Skeletal muscle cell (primary cell): ENCODE measurements at regions not wholly inside any gene's neighbourhood (a gene's known extent, or its start where the extent isn't known, plus 50 kb on each side); places are given as distances from the start of the nearest gene placed in this dataset.

Experiments
- DNase-seq: peaks from one replicate; pipeline ENCODE4 v3.0.0-alpha.2; 2010; ENCODE audit warnings: low read depth
- H3K4me3 ChIP-seq: 2 replicates; pipeline ENCODE4 v1.5.1; 2011; ENCODE audit warnings: low read depth, mild to moderate bottlenecking, control low read depth, low read length, moderate library complexity

DNA sequence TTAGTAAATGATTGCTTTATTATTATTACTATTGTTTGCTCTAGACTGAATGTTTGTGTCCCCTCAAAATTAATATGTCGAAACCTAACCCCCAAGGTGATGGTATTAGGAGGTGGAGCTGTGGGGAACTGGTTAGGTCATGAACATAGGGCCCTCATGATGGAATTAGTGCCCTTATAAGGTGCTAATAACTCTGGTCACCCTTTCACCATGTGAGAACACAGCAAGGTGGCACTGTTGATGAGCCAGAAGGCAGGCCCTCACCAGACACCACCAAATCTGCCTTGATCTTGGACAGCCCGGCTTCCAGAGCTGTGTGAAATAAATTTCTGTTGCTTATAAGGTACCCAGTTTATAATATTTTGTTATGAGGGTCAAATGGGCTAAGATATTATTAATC, 95.8 kb downstream of the BDNF start:
- DNase-seq, result no peak
- no peak overlapping the region for H3K4me3 ChIP-seq

DNA sequence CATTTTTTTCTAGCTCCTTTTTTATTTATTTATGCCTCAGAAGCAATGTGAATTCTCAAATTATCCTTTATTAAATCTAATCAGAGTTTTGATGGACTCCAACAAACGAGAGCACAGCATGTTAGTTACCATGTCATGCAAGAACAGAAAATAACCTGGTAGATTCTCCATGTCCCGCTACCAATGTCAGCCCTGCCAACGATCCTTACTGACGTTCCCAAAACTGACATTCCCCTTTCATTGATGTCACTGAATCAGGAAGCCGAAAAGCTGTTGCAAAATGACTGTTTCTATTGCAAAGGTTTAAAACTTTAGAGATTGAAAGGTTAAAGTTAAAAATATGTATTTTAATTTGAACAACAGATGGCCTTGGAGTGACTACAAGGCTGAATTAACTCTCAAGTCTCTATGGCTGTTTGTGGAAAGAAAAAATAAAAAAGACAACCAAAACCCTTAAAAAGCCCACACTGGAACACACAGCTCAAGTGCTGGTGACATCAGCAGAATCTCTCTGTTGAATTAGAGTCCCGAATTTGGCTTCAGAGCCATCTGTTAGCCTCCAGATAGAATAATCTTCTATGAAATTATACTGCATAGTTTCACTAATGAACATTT, 96.8 kb downstream of the BDNF start:
- no peak overlapping the region for H3K4me3 ChIP-seq
- no peak for DNase-seq

DNA sequence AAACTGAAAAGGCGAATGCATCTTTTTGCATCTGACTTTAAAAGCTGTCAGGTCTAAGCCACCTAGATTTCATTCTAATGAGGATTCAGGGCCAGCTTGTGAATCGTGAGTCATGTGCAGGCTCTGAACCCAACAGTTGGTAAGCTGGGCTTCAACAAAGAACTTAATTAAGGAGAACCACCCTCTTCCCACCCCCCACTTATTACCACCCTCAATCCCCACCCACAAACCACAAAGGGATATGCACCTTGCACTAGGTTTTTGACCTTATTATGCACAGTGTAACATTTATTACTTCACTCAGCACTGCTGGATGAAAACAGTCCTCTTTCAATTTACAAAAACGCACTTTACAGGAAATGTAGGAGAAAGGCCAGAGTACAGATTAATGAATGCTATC, 94.1 kb upstream of the LIN7C start:
- DNase-seq, result no peak
- H3K4me3 ChIP-seq, result no peak overlapping the region

DNA sequence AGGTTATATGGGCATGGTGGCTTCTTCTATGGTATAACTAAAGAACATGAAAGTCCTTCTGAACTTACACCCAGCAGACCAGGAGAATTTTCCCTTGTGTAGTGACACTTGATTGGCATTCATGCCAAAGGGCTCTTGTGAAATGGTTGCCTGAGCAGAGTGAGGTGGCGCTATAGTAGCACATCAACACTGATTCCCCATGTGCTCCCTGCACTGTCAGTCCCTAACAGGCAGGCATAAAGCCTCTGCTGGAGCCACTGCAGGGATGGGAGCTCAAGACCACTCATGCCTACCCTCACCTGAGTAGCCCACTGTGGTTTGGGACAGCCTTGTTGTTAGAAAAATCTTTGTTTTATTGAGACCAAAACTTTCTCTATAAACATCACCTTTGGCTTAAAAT, 92.6 kb upstream of the LIN7C start:
- no peak for DNase-seq
- no peak overlapping the region for H3K4me3 ChIP-seq

DNA sequence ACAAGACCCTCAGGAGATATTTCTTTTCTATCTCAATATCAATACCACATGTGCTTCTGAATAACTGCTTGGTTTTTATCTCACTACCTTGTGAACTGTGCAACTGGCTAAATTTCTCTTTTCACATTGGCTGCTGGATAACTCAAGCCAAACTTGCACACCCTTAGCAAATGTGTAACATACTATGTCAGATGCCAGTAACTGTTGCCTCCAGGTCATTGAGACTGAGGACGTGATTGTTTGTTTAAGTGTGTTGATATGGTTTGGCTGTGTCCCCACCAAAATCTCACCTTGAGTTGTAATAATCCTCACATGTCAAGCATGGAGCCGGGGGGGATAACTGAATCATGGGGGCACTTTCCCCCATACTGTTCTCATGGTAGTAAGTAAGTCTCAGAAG, 90.2 kb upstream of the LIN7C start:
- H3K4me3 ChIP-seq, result no peak overlapping the region
- no peak for DNase-seq

DNA sequence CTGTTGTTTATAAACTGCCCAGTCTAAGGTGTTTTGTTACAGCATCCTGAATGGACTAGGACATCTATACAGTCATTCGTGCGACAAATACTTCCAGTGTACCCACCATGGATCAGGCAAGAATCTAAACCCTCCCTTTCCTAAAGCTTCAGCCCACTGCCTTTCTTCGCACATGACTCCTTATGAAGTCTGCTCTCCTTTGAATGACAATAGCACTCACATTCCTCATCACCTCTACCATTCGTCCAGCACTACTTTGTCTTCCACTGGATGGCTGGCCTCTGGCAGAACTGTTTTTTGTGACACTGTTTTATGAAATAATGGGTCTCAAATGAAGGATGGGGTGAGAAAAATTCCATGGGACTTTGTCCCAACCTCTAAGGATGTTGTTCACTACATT, 89.8 kb upstream of the LIN7C start:
- DNase-seq, result no peak
- H3K4me3 ChIP-seq, result no peak overlapping the region

DNA sequence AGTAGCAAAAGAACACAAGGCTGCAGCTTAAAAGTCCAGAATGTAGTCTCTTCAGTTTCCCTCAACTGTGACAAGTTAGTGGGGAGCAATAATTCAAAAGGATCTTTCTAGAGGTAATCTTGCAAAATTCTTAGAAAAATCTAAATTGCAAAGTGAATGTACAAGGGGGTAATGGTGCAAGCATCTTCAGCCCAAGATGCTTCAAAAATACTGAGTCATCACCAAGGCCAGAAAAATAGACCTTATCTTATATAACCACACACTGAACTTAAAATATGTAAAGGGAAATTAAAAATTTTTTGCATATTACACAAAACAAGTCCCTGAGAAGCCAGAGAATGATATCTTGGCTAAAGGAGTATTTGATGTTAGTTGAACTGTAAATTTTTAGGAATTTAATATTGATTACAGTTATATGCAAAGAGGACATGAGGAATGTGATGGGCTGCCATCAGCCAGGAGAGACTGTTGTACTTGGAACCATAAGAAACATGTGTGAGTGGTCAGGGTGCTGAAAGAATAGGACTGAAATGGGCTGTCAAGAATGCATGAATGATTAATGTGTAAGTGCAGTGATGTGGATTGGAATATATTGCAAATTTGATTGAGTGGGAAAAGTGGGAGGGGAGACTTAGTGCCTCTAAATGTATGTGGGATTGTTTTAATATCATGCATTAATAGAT, 85.7 kb upstream of the LIN7C start:
- H3K4me3 ChIP-seq, result no peak overlapping the region
- DNase-seq, result no peak

DNA sequence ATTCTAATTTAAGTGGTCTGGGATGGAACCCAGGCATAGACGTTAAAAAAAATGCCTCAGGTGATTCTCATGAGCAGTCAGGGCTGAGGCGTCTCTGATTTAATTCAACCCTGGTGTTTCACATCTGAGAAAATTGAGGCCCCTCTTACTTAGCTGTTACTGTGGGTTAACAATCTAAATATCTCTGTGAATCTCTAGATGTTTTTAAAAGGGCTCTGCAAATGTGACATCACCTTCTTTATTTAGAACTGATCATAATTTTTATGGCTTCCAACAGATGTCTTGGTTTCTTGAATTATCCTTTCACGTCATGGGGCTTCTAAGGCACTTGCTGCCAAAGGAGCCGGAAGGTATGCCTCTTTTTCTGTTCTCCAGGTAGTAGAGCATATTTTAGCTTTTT, 76.1 kb upstream of the LIN7C start:
- DNase-seq, result no peak
- no peak overlapping the region for H3K4me3 ChIP-seq

DNA sequence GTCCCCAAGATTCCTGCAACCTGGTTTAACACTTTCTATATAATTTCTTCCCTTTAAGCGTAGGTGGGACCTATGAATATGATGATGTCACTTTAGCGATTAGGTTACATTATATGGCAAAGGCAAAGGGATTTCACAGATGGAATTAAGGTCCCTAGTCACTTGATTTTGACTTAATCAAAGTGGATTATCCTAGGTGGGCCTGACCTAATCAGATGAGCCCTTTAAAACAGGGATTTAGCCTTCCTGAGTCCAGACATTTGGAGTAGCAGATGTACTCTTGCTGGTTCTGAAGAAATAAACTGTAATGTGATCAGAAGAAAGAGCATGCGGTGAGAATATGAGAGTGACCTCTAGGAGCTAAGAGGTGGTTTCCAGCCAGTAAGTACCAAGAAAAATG, 67.8 kb upstream of the LIN7C start:
- DNase-seq, result no peak
- H3K4me3 ChIP-seq, result no peak overlapping the region

DNA sequence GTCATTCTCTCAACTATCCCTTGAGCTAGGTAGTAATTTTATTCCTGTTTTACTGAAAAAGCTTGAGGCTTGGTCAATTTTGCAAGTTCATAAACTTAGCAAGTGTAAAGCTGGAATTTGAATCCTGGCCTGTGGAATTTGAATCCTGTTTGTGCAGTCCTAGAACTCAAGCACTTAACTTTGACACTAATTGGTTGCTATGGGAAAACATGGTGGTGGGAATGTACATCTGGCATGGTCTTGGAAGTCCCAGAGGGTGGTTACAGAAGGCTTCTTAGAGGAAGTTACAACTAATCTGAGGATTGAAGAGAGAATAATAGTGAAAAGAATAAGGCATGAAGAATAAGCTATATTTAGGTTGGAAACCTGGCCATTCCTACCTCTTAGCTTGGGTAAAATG, 66.5 kb upstream of the LIN7C start:
- H3K4me3 ChIP-seq, result no peak overlapping the region
- no peak for DNase-seq

DNA sequence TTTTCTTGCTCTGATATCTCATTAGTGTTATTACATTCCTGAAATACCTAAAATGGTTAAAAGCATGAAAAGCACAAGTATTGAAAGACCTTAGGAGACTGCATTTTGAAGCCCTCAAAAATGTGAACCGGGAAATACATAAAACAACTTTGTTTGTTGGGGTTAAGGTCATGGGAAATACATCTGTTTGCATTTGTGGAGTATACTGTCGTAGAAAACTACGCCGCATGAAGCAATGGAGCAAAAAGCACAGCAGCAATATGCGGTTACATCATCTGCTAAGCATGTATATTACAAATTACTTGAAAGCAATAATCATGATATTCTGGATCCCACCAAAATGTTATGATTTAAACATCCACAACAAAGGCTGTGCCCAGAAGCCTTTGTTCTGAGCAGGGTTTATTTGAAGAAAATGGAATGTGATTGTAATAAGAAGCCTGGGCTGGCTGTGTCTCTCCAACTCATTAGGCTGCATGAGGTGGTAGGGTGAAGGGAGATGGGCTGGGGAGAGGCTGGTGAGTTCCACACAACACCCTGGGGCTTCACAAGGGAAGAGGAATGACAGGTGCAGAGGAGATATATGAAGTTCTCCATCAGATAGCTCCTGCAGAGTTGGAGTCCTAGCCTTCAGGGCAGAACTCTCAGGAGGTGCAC, 64.7 kb upstream of the LIN7C start:
- no peak overlapping the region for H3K4me3 ChIP-seq
- DNase-seq, result peak; percentile 64

DNA sequence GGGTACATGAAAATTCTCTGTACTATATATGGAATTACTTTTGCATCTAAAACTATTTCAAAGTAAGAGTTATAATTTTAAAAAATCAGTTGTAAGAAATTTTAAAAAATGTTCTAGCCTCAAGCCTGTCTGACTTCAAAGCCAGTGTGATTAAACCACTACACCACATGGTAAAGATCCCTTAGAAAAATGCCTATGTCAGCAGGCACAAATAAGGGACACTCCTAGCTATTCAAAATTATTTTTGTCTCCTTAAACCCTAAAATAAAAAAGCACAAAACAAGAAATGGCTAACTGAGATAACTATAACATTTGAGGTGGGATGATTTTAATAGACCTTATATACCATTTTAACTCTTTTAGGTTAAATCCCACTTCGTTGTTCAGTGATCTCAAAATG, 64.0 kb upstream of the LIN7C start:
- no peak for DNase-seq
- H3K4me3 ChIP-seq, result no peak overlapping the region

DNA sequence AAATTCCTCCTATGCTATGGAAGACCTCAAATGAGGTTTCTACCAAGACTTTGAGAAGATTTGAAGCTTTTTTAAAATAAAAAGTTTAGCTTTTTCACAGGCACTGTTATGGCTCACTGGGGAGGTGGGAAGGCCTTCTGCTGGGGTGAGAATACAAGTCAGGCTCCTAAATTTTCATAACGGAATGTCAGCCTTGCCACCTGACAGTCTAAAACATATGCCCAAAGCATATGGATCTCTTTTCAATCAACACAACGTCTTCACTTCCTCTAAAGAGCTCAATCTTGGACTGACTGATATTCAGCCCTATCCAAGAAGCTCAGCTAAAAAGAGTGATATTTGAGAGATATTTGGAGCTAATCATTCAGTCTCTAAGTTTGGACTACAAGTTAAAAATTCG, 57.1 kb upstream of the LIN7C start:
- DNase-seq, result no peak
- H3K4me3 ChIP-seq, result no peak overlapping the region

DNA sequence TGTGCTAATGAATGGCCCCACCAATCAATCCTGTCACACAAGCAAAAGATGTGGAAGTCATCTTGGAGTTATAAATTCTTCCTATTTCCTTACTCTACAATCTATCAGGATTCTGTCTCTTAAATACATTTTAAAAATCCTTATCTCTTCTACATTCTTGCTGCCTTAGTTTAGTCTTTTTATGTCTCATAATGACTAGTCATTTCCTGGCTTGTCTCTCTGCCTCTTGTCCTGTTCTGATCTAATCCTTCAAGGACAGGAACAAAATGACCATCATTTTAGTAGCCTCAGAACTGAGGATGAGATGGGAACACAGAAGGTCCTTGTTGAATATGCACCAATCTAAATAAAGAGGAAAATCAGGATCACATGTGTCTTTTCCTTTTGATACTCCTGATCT, 56.6 kb upstream of the LIN7C start:
- H3K4me3 ChIP-seq, result no peak overlapping the region
- no peak for DNase-seq

DNA sequence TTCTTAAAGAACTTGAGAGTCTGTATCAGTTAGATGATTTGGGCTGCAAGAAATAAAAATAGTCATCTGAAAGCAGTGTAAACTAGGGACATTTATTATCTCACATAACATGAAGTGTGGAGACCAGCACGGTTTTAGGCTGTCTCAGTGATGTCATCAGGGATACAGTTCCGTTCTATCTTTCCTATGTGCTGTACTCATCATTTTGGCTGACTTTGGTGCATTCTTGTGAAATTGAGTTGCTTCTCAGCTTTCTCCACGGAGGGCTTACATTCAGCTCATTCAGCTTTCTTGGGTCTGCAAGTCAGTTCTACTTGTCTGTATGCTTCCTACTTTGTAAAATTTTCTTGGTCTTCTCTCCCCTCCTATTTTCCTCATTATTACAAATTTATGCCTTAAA, 51.8 kb upstream of the LIN7C start:
- no peak overlapping the region for H3K4me3 ChIP-seq
- no peak for DNase-seq

DNA sequence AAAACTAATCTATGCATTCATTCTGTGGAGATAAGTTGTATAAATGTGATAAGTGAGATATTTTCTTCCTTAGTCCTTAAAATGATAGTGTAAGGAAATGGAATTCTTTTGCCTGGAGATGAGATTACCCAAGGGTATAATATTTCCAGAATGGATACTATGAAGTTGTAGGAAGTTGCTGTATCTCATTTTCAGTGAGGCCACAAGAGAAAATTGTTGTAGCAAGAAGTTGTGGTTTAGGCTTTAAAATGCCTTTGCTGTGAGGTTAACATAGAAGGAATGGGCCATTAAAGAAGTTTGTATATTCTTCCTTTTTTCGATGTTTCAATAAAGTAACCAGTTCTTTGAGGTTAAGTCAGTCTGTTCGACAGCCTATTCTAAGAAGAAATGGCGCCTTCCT, 50.7 kb upstream of the LIN7C start:
- no peak for DNase-seq
- H3K4me3 ChIP-seq, result no peak overlapping the region
